Sciatic nerve (tissue), 2 donors: ENCODE measurements at regions not wholly inside any gene's neighbourhood (a gene's known extent, or its start where the extent isn't known, plus 50 kb on each side); places are given as distances from the start of the nearest gene placed in this dataset.
A peak's percentile ranks its signal among the peaks of the same experiment; 100 is the strongest.

Experiments used
- ATAC-seq: fragments of 200-7000 bp; cut with Tn5 transposase; one replicate; pipeline ENCODE4 v1.9.1; 2020; ENCODE audit warnings: mild to moderate bottlenecking, moderate library complexity
- DNase-seq: peaks from one replicate; pipeline ENCODE4 v3.0.0-alpha.2; 2020; ENCODE audit warnings: low spot score
- intact Hi-C: fragments of 100-400 bp; cut with DNase I; formaldehyde crosslinking; loops from one replicate; pipeline ENCODE4 v1.14.2; 2022
- donor health status: DM: no; HTN: no; CAD: no.
- donor health status: DM: no; HTN: no; CAD: no.

DNA sequence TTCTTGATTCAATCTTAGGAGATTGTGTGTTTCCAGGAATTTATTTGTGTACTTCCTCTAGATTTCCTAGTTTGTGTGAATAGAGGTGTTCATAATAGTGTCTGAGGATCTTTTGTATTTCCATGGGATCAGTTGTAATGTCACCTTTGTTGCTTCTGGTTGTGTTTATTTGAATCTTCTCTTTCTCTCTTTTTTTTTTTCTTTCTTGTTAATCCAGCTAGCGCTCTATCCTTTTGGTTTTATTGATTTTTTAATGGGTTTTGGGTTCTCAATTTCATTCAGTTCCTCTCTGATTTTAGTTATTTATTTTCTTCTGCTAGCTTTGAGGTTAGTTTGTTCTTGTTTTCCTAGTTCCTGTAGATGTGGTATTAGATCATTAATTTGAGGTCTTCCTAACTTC, 242.5 kb downstream of the SEC23A start:
- no peak for DNase-seq
- ATAC-seq = no peak
- intact Hi-C loops = no loop called here

DNA sequence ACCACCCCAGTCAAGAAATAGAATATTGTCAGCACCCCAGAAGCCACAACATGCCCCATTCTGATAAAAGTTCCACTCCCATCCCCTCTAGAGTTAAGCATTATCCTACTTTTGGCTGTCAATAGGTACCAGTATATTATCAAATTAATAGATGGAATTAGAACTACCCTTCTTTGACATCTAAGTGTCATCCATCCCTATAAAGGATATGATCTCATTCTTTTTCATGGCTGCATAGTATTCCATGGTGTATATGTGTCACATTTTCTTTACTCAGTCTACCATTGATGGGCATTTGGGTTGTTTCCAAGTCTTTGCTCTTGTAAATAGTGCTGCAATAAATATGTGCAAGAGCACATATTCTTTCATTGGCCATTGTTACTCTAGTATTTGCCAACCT, 246.2 kb downstream of the SEC23A start:
- intact Hi-C loops = no loop called here
- no peak for ATAC-seq
- no peak for DNase-seq

DNA sequence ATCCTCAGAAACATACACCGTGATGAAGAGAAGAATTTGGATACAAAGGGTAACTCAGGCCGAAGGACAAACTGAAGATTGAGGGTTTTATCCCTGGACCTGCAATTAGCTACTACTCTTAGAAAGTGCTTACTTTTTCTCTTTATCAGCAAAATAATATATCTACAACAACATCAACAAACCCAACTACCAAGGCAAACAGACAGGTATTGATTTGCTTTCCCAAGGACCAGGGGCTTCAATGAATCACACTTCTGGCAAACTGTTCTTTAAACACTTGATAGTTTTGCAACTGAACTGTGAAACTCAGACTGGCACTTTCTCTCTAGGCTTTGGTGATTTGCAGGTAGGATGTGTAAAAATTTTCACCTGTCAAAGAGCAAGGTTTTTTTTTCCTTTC, 247.5 kb downstream of the SEC23A start:
- ATAC-seq (no peak), DNase-seq (no peak)
- intact Hi-C loops = no loop called here

- DNase-seq (no peak), ATAC-seq (no peak)
- intact Hi-C loops = no loop called here
These were observed 251.9 kb downstream of the SEC23A start for GRCh38 chr14:38851111-38851510.

GRCh38 chr14:38850664-38851063, 252.4 kb downstream of the SEC23A start:
- intact Hi-C loops = no loop called here
- DNase-seq (no peak), ATAC-seq (no peak)

GRCh38 chr14:38848243-38848935, 254.6 kb downstream of the SEC23A start:
- intact Hi-C loops = no loop called here
- no peak for ATAC-seq
- DNase-seq = no peak

DNA sequence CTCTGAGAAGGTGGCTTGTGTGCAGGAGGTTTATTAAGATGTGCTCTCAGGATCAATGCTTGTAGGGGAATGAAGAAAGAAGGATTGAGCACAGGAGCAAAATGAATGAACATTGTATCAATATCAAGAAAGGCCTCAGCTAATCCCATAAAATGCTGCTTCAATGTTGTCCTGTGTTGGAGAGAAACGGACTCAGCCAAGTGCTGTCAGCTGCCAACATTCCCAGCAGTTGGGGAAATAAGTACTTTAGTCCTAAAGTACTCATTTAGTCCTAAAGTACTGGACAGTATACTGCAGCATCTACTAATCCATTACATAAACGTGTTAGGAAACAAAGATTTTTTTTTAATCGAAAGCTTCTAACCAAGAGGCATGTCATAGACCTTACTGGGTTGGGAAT, 255.9 kb downstream of the SEC23A start:
- intact Hi-C loops = no loop called here
- ATAC-seq = no peak
- no peak for DNase-seq

DNA sequence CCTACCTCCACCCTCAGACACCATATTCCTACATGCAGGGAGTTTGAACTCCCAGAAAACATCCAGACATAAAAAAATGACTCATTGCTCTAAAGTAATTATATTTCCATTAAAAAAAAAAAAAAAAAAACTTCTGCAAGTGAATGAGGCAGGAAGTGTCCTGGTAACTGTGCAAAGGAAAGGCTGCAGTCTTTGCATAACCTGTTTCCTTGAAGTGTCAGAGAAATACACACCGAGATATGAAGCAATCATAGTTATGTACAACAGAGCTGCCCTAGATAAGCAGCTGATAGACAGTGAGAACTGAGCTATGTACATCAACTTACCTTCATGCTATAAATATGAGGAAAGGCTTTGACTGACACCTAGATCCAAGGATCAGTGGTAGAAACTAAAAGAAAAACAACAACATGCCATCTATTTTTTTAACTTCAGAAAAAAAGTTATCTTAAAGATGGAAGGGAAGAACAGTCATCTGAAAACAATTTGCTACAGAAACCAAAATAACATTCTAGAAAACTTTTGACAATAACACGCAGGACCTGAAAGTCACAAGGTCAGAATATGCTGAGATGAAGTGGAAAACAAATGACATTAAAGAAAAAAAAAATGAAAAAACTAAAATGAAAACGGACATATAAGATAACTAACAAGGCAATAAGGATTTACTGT, 263.2 kb downstream of the SEC23A start:
- ATAC-seq = no peak
- DNase-seq = no peak
- intact Hi-C loops = no loop called here

DNA sequence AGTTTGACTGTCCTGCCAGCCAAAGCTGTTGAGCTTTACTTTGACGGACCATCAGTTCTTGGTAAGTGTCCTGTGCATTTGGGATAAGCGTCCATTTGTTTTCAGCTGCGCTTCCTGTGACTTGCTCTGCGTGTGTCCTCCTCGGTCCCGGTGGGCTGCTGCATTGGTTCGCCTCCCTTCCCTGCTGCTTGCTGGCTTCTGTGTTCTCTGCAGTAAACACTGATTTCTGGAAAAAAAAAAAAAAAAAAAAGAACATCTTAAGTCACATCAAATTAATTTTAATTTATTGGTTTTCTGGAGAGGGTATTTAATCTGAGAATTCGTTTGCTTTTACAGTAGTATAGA, 264.1 kb downstream of the SEC23A start:
- DNase-seq (no peak), ATAC-seq (no peak)
- intact Hi-C loops = no loop called here

DNA sequence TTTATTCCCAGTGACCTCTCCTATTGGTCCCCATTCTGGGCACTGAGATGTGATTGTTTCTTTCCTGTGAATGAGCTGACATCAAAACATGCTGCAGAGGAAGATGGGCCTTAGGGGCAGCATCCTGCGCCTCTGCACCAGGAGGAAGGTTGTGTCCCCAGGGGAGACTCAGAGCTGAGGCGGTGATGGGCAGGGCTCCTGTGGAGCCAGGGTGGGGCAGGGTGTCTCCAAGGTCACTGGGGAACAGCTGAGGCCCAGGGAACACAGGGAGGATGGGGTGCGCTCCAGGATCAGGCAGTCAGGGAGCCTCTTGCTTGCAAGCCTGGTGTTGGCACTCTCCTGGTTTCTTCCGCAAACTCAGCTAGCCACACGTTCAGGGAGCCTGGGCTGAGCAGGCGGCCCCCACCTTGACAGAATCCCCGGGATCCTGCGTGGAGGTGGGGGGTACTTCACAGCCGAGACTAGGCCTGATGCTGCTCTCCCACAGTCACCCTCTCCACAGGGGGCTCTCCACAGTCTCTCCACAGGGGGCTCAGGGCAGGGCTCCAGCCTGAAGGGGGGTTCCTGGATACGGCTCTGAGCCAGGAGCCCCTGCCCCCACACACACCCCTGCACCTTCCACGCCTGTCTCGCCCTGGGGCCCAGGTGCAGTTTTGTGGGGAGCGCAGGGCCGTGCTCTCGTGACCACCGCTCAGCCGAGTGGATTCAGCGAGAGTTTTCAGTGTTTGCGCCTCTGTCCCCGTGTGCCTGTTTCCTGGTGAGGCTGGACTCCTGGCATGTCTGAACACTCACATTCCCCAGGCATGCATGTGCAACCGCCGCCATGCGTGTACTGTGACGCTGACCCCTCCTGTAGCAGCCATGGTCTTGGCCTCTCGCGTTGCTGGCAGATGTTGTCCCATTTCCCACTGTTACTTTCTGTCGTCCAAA, 264.7 kb downstream of the SEC23A start:
- no peak for ATAC-seq
- DNase-seq = peak; percentile 26
- intact Hi-C loops = no loop called here

- ATAC-seq (peak; percentile 27), DNase-seq (peak; percentile 45)
- intact Hi-C loops = no loop called here
These were observed 265.5 kb downstream of the SEC23A start for GRCh38 chr14:38837343-38838048.

- no peak for ATAC-seq
- DNase-seq = no peak
- intact Hi-C loops = no loop called here
These were observed 266.5 kb downstream of the SEC23A start for GRCh38 chr14:38836539-38836938.

- ATAC-seq (peak; percentile 31), DNase-seq (peak; percentile 44)
- intact Hi-C loops = no loop called here
These were observed 267.2 kb downstream of the SEC23A start for GRCh38 chr14:38835874-38836273.

DNA sequence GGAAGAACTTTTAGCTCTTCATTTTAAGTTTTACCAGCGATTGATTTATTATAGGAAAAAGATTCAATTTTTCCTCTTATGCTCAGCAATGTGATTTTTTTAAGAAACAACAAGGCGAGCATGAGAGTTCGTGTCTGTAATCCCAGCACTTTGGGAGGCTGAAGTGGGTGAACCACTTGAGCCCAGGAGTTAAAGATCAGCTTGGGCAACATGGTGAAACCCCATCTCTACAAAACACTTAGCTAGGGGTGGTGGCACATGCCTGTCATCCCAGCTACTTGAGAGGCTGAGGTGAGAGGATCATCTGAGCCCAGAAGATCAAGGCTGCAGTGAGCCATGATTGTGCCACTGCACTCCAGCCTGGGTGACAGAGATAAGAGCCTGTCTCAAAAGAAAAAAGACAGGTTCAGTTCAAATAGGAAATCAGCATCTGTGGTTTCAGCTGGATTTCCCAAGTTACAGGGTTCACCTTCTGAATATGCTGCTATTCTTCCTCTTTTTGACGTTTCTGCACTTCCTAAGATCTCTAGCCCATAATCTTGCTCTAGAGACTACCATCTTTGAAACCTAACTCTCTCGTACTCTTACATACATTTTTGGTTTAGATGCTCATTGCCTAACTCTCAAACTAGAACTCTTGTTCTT, 274.7 kb downstream of the SEC23A start:
- intact Hi-C loops = no loop called here
- ATAC-seq = no peak
- no peak for DNase-seq

DNA sequence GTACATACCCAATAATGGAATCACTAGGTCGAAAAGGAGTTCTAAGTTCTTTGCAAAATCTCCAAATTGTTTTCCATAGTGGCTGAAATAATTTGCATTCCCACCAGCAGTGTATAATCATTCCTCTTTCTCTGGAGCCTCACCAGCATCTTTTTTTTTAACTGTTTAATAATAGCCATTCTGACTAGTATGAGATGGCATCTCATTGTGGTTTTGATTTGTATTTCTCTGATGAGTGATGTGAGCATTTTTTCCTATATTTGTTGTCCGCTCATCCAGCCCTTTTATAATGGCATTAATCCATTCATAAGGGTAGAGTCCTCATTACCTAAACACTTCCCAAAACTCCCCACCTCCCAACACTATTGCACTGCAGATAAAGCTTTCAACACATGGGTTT, 278.3 kb downstream of the SEC23A start:
- intact Hi-C loops = no loop called here
- DNase-seq (no peak), ATAC-seq (no peak)

DNA sequence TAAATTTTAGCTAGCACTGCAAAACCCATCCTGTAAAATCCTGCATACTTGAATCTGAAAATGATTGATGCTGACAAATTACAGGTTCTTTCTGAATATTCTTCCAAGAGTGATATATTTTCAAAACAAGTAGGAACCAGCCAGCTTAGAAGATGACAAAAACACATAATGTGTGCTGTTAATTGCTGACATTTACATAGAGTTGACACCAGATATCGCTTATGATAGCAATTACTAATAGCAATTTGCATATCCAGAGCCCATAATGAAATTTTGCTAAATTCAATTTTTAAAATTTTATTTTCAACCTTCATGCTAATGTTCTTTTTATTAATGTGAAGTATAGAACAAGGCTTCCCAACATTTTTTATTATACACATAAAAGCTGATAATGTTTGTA, 284.5 kb downstream of the SEC23A start:
- DNase-seq (no peak), ATAC-seq (no peak)
- intact Hi-C loops = no loop called here

DNA sequence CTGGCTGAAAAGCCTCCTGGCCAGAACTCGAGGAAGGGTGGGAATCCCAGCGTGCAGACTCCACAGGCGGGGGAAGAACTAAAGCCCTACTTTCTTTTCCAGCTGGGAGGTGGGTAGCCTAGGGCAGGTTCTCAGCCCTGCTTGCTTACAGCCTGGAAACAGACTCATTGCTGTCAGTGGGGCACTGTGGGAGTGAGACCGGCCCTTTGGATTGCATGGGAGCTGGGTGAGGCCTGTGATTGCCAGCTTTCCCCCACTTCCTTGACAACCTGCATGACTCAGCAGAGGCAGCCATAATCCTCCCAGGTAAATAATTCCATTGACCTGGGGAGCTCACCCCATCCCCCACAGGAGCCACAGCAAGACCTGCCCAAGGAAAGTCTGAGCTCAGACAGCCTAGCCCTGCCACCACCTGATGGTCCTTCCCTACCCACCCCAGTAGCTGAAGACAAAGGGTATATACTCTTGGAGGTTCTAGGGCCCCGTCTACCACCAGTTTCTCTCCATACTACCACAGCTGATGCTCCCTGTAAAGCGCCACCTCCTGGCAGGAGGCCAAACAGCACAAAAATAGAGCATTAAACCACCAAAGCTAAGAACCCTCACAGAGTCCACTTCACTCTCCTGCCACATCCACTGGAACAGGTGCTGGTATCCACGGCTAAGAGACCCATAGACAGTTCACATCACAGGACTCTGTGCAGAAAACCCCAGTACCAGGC, 294.1 kb downstream of the SEC23A start:
- intact Hi-C loops = no loop called here
- ATAC-seq = no peak
- no peak for DNase-seq

DNA sequence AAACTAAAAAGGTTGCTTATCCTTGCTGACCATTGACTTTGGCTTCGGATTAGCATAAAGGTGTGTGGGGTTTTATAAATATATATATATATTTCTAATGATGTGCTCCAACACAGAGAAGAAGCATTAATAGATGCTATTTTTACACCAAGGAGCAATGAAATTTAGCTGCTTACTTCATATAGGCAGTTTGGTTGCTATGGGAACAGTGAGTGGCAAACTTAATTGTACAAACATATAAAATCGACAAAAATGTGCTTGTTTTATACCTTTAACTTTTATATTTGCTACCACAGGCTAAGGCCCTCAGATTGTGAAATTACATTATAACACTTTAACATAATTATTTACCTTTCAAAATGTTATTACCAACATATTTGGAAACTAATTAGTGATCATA, 303.4 kb downstream of the SEC23A start:
- ATAC-seq (no peak), DNase-seq (no peak)
- intact Hi-C loops = no loop called here
